ENCODE measurements at regions not wholly inside any gene's neighbourhood (a gene's known extent, or its start where the extent isn't known, plus 50 kb on each side); places are given as distances from the start of the nearest gene placed in this dataset.

GRCh38 chr5:104298518-104298917 is 735.9 kb upstream of the NUDT12 start:
- TF ChIP-seq, protein P1, sequence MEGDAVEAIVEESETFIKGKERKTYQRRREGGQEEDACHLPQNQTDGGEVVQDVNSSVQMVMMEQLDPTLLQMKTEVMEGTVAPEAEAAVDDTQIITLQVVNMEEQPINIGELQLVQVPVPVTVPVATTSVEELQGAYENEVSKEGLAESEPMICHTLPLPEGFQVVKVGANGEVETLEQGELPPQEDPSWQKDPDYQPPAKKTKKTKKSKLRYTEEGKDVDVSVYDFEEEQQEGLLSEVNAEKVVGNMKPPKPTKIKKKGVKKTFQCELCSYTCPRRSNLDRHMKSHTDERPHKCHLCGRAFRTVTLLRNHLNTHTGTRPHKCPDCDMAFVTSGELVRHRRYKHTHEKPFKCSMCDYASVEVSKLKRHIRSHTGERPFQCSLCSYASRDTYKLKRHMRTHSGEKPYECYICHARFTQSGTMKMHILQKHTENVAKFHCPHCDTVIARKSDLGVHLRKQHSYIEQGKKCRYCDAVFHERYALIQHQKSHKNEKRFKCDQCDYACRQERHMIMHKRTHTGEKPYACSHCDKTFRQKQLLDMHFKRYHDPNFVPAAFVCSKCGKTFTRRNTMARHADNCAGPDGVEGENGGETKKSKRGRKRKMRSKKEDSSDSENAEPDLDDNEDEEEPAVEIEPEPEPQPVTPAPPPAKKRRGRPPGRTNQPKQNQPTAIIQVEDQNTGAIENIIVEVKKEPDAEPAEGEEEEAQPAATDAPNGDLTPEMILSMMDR (IDR thresholded peaks at IDR 0.05), result no peak
- TF ChIP-seq POLR2AphosphoS5 (IDR thresholded peaks at IDR 0.05) (no peak), EP300 (IDR thresholded peaks at IDR 0.05) (no peak), POLR2A (IDR thresholded peaks at IDR 0.05) (no peak)
